ENCODE measurements at regions not wholly inside any gene's neighbourhood (a gene's known extent, or its start where the extent isn't known, plus 50 kb on each side); places are given as distances from the start of the nearest gene placed in this dataset.

DNA sequence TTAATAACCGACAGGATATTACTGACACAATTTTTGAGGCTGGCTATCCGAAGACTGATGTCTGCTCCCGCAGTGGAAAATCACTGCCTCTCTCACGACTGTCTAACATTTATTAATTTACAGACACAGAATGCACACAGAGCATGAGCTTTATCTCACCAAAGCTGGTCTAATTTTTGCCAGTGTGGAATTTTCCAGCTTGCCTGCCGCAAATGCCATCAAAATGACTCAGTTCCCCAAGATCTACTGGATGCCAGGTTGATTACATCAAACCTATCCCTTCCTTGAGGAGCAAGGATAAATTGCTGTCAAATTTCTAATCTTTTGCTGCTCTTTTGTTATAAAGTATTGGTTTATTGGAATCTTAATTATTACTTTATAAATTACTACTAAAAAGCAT lies 1775.1 kb upstream of the PCDH20 start:
- intact Hi-C loops (cut with micrococcal nuclease), result no loop called here
- H3K79me2 ChIP-seq (ENCODE audit: insufficient read depth, low read length), result no peaks in the 10 kb centered on the region
- H3K4me1 ChIP-seq (ENCODE audit: control insufficient read depth in 1 of 2, insufficient read depth in 2 of 2, low read length in 2 of 2), result peaks cover 6 to 13% of the 10 kb centered on the region in 2 experiments
- H3K4me3 ChIP-seq (replicated peaks in 1 of 2; ENCODE audit: low read depth in 1 of 2, low read length in 2 of 2), result no peak overlapping the region
- CTCF ChIA-PET, result no interaction called here
- TF ChIP-seq EZH2phosphoT487 (IDR thresholded peaks at IDR 0.05; ENCODE audit: borderline replicate concordance) (no peak), YY1 (IDR thresholded peaks at IDR 0.05; ENCODE audit: extremely low read depth, insufficient replicate concordance, low read depth, low read length) (no peak), ZNF274 (IDR thresholded peaks at IDR 0.05; ENCODE audit: low read depth, low read length) (no peak), EZH2 (IDR thresholded peaks at IDR 0.05) (no peak)
- TF ChIP-seq, protein P1, sequence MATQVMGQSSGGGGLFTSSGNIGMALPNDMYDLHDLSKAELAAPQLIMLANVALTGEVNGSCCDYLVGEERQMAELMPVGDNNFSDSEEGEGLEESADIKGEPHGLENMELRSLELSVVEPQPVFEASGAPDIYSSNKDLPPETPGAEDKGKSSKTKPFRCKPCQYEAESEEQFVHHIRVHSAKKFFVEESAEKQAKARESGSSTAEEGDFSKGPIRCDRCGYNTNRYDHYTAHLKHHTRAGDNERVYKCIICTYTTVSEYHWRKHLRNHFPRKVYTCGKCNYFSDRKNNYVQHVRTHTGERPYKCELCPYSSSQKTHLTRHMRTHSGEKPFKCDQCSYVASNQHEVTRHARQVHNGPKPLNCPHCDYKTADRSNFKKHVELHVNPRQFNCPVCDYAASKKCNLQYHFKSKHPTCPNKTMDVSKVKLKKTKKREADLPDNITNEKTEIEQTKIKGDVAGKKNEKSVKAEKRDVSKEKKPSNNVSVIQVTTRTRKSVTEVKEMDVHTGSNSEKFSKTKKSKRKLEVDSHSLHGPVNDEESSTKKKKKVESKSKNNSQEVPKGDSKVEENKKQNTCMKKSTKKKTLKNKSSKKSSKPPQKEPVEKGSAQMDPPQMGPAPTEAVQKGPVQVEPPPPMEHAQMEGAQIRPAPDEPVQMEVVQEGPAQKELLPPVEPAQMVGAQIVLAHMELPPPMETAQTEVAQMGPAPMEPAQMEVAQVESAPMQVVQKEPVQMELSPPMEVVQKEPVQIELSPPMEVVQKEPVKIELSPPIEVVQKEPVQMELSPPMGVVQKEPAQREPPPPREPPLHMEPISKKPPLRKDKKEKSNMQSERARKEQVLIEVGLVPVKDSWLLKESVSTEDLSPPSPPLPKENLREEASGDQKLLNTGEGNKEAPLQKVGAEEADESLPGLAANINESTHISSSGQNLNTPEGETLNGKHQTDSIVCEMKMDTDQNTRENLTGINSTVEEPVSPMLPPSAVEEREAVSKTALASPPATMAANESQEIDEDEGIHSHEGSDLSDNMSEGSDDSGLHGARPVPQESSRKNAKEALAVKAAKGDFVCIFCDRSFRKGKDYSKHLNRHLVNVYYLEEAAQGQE (IDR thresholded peaks at IDR 0.05; ENCODE audit: low read depth), result no peak
- H3K9ac ChIP-seq (ENCODE audit: low read length), result no peak overlapping the region
- RAD21 ChIA-PET (ENCODE audit: low non-redundant PET in 1 of 2, low total read pairs in 2 of 2, uncharacterized antibody in 2 of 2, unreplicated experiment in 2 of 2), result no interaction called here
- H3K36me3 ChIP-seq (ENCODE audit: control insufficient read depth in 1 of 2, insufficient read depth in 2 of 2, low read length in 2 of 2), result no peaks in the 10 kb centered on the region
- peak overlapping the region; percentile 79 for H2AFZ ChIP-seq (ENCODE audit: low read depth, low read length, poor library complexity, severe bottlenecking)
- no peaks in the 10 kb centered on the region for H3K9me3 ChIP-seq (ENCODE audit: control insufficient read depth in 1 of 2, insufficient read depth in 1 of 2, low read depth in 1 of 2, low read length in 2 of 2)
- H3K9me2 ChIP-seq (ENCODE audit: insufficient read depth), result no peaks in the 10 kb centered on the region
- BruUV-seq (replicated peaks), result no TSS peak
- H3K27me3 ChIP-seq (ENCODE audit: insufficient read depth, low read length), result no peaks in the 10 kb centered on the region
- H3K27ac ChIP-seq (ENCODE audit: low read depth, low read length), result no peak overlapping the region
- ATAC-seq (no peak), DNase-seq (ENCODE audit: low read depth, low spot score) (no peak)
- H4K20me1 ChIP-seq (ENCODE audit: insufficient read depth), result no peaks in the 10 kb centered on the region
- POLR2A ChIA-PET, result no interaction called here
- no peak overlapping the region for H3K4me2 ChIP-seq (ENCODE audit: low read length)

DNA sequence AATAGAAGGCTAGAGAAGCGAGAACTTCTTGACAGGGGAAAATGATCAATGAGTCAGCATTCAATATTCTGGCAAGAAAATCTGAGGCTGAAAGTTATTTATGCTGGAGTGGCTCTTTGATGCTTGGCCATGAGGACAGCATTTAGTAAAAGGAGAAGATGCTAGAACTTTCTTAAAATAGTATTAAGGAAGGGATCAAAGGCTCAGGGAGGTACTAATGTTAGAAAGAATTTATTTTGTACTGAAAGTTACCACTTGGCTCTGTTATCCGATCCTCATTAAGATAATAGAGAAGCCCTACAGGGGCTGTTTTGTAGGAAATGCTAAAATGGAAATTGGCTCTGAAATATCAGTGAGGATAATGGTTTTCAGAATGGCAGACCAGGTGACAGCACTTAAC lies 1774.6 kb upstream of the PCDH20 start:
- no peak for DNase-seq (ENCODE audit: low read depth, low spot score)
- Histone ChIP-seq H3K27me3 (ENCODE audit: insufficient read depth, low read length) (no peaks in the 10 kb centered on the region), H3K4me3 (replicated peaks in 1 of 2; ENCODE audit: low read depth in 1 of 2, low read length in 2 of 2) (no peak overlapping the region), H3K79me2 (ENCODE audit: insufficient read depth, low read length) (no peaks in the 10 kb centered on the region), H3K9ac (ENCODE audit: low read length) (no peak overlapping the region), H3K4me2 (ENCODE audit: low read length) (no peak overlapping the region), H3K9me2 (ENCODE audit: insufficient read depth) (no peaks in the 10 kb centered on the region), H2AFZ (ENCODE audit: low read depth, low read length, poor library complexity, severe bottlenecking) (peak overlapping the region; percentile 79), H3K4me1 (ENCODE audit: control insufficient read depth in 1 of 2, insufficient read depth in 2 of 2, low read length in 2 of 2) (peaks cover 6 to 13% of the 10 kb centered on the region in 2 experiments), H3K27ac (ENCODE audit: low read depth, low read length) (no peak overlapping the region), H3K9me3 (ENCODE audit: control insufficient read depth in 1 of 2, insufficient read depth in 1 of 2, low read depth in 1 of 2, low read length in 2 of 2) (no peaks in the 10 kb centered on the region), H3K36me3 (ENCODE audit: control insufficient read depth in 1 of 2, insufficient read depth in 2 of 2, low read length in 2 of 2) (no peaks in the 10 kb centered on the region), H4K20me1 (ENCODE audit: insufficient read depth) (no peaks in the 10 kb centered on the region)
- ChIA-PET POLR2A (no interaction called here), RAD21 (ENCODE audit: low non-redundant PET in 1 of 2, low total read pairs in 2 of 2, uncharacterized antibody in 2 of 2, unreplicated experiment in 2 of 2) (no interaction called here), CTCF (no interaction called here)
- ATAC-seq, result no peak
- BruUV-seq (replicated peaks), result no TSS peak
- intact Hi-C loops (cut with micrococcal nuclease), result no loop called here
- TF ChIP-seq, protein P2, sequence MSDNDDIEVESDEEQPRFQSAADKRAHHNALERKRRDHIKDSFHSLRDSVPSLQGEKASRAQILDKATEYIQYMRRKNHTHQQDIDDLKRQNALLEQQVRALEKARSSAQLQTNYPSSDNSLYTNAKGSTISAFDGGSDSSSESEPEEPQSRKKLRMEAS (IDR thresholded peaks at IDR 0.05), result no peak
- TF ChIP-seq EGR1 (IDR thresholded peaks at IDR 0.05; ENCODE audit: low read depth) (no peak), YY1 (IDR thresholded peaks at IDR 0.05; ENCODE audit: extremely low read depth, insufficient replicate concordance, low read depth, low read length) (no peak), ZNF274 (IDR thresholded peaks at IDR 0.05; ENCODE audit: low read depth, low read length) (no peak), POLR2AphosphoS5 (IDR thresholded peaks at IDR 0.05; ENCODE audit: low read depth, low read length) (no peak), EZH2phosphoT487 (IDR thresholded peaks at IDR 0.05; ENCODE audit: borderline replicate concordance) (no peak)
- TF ChIP-seq, protein P3, sequence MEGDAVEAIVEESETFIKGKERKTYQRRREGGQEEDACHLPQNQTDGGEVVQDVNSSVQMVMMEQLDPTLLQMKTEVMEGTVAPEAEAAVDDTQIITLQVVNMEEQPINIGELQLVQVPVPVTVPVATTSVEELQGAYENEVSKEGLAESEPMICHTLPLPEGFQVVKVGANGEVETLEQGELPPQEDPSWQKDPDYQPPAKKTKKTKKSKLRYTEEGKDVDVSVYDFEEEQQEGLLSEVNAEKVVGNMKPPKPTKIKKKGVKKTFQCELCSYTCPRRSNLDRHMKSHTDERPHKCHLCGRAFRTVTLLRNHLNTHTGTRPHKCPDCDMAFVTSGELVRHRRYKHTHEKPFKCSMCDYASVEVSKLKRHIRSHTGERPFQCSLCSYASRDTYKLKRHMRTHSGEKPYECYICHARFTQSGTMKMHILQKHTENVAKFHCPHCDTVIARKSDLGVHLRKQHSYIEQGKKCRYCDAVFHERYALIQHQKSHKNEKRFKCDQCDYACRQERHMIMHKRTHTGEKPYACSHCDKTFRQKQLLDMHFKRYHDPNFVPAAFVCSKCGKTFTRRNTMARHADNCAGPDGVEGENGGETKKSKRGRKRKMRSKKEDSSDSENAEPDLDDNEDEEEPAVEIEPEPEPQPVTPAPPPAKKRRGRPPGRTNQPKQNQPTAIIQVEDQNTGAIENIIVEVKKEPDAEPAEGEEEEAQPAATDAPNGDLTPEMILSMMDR (IDR thresholded peaks at IDR 0.05 in 2 of 3, conservative IDR thresholded peaks at IDR 0.05 in 1 of 3; ENCODE audit: borderline replicate concordance in 1 of 3, insufficient read depth in 1 of 3, low read depth in 2 of 3, low read length in 2 of 3), result no peak
- TF ChIP-seq, protein P1 (IDR thresholded peaks at IDR 0.05; ENCODE audit: low read depth), result no peak

Measured in HCT116 (cell line).